GM12865 (cell line): ENCODE measurements at regions not wholly inside any gene's neighbourhood (a gene's known extent, or its start where the extent isn't known, plus 50 kb on each side); places are given as distances from the start of the nearest gene placed in this dataset.

ENCODE experiments used
- DNase-seq: peaks from one replicate; pipeline ENCODE4 v3.0.0; 2010; ENCODE audit warnings: low read depth
- H3K4me3 ChIP-seq: 2 replicates; pipeline ENCODE4 v1.5.1; 2011; ENCODE audit warnings: mild to moderate bottlenecking, low read depth, low read length, control low read depth
- CTCF ChIP-seq: IDR thresholded peaks from 2 replicates; pipeline ENCODE4 v1.5.1; 2011; ENCODE audit warnings: low read length, control low read depth, low read depth, inconsistent platforms; ENCODE audit not compliant: insufficient read depth; ENCODE audit errors: missing control alignments

DNA sequence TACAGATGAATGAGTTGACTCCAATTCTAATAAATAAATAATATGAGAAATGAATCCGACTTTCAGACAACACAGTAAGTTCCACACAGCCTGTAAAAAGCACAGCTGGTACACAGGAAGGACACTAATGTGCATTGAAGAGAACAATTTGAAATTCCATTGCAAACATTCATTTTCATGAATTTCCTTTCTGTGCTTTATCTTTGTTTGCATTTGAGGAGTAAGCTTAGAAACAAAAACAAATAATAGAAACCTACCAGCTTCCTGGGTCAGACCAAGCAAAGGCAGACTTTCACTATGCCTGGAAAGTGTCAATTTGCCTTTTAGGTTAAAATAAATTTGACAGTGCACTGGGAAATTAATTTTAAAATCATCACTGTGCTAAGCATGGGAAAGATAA is 143.8 kb upstream of the VLDLR start:
- H3K4me3 ChIP-seq, result no peak overlapping the region
- no peak for DNase-seq
- TF ChIP-seq CTCF, result no peak

- no peak for DNase-seq
- no peak overlapping the region for H3K4me3 ChIP-seq
- no peak for TF ChIP-seq CTCF
Measured at GRCh38 chr9:2478421-2478820, 143.2 kb upstream of the VLDLR start.

GRCh38 chr9:2479056-2479565 is 142.5 kb upstream of the VLDLR start:
- H3K4me3 ChIP-seq, result no peak overlapping the region
- DNase-seq, result no peak
- no peak for TF ChIP-seq CTCF

GRCh38 chr9:2480255-2480837 is 141.2 kb upstream of the VLDLR start:
- no peak for TF ChIP-seq CTCF
- H3K4me3 ChIP-seq, result no peak overlapping the region
- DNase-seq, result no peak

DNA sequence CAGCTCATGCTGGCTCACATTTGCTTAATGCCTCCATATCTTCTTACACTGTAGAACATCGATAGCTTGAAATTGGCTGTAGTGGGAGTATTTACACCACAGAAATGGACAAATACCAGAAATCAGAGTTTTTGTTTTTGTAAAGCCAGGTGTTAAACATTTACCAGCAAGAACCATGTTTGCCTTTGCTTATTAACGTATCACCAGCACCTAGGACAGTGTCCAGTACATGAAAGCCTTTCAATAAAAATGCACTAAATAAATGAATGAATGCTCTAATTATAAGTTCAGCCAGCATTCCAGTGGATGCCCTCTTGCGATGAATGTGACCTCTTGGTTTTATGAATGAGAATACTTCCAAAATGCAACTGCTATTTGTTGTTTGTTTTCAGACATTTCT is 140.4 kb upstream of the VLDLR start:
- TF ChIP-seq CTCF, result no peak
- no peak for DNase-seq

DNA sequence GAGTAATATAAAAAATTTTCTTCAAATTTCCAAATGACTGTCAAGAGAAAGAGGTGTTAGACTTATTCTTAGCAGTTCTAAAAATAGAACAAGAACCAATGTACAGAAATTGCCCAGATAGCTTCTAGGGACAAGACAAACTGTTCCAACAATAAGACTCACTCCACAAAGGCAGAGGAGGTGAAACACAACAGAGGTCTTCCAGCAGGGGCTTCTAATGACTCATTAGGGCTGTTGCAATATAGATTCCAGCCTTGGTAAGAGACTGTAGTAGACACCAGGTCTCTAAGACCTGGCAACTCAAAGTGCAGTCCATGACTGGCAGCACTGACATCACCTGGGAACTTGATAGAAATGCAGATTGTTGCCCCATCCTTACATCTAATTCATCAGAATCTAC is 134.6 kb upstream of the VLDLR start:
- TF ChIP-seq CTCF, result no peak
- no peak overlapping the region for H3K4me3 ChIP-seq
- no peak for DNase-seq

More for the DNA sequence above, 140.4 kb upstream of the VLDLR start:
- no peak overlapping the region for H3K4me3 ChIP-seq

GRCh38 chr9:2489838-2490314 is 131.7 kb upstream of the VLDLR start:
- DNase-seq, result no peak
- no peak for TF ChIP-seq CTCF
- H3K4me3 ChIP-seq, result no peak overlapping the region
